ENCODE measurements at regions not wholly inside any gene's neighbourhood (a gene's known extent, or its start where the extent isn't known, plus 50 kb on each side); places are given as distances from the start of the nearest gene placed in this dataset.
"Not testable (repeated sequence)": the region's sequence is repeated elsewhere in the genome, so short reads cannot be mapped to it uniquely, and the experiment has no call there.

DNA sequence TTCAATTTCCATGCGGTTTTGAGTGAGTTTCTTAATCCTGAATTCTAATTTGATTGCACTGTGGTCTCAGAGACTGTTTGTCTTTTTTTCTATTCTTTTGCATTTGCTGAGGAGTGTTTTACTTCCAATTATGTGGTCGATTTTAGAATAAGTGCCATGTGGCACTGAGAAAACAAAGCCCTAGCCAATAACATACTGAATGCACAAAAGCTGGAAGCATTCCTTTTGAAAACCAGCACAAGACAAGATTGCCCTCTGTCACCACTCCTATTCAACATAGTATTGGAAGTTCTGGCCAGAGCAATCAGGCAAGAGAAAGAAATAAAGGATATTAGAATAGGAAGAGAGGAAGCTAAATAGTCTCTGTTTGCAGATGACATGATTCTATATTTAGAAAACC lies 66.7 kb upstream of the SLITRK5 start:
- not testable (repeated sequence) for TF ChIP-seq MAX (IDR thresholded peaks at IDR 0.05; ENCODE audit: insufficient read depth, insufficient read length); EZH2 (IDR thresholded peaks at IDR 0.05; ENCODE audit: borderline replicate concordance, low read depth, low read length, severe bottlenecking); CTCF (IDR thresholded peaks at IDR 0.05; ENCODE audit: extremely low read depth in 1 of 2, insufficient read depth in 1 of 2, low read depth in 1 of 2, low read length in 2 of 2); POLR2A (IDR thresholded peaks at IDR 0.05; ENCODE audit: low read depth, low read length); POLR2AphosphoS5 (IDR thresholded peaks at IDR 0.05; ENCODE audit: insufficient read depth, low read depth, low read length); MYC (IDR thresholded peaks at IDR 0.05; ENCODE audit: low read depth, low read length); FOS (IDR thresholded peaks at IDR 0.05; ENCODE audit: borderline replicate concordance, insufficient read depth, low read length); JUN (IDR thresholded peaks at IDR 0.05; ENCODE audit: borderline replicate concordance, insufficient read depth, insufficient read length, low read depth)
